Activated CD4-positive, CD25-positive, alpha-beta regulatory T cell treated with anti-CD3 and anti-CD28 coated beads, Interleukin-2, amount 50 U/mL, for 72 hours (primary cell): ENCODE measurements at regions not wholly inside any gene's neighbourhood (a gene's known extent, or its start where the extent isn't known, plus 50 kb on each side); places are given as distances from the start of the nearest gene placed in this dataset.
"Not testable (repeated sequence)": the region's sequence is repeated elsewhere in the genome, so short reads cannot be mapped to it uniquely, and the experiment has no call there.

ENCODE experiments used
- DNase-seq: peaks from one replicate; pipeline ENCODE4 v3.0.0; 2021

DNA sequence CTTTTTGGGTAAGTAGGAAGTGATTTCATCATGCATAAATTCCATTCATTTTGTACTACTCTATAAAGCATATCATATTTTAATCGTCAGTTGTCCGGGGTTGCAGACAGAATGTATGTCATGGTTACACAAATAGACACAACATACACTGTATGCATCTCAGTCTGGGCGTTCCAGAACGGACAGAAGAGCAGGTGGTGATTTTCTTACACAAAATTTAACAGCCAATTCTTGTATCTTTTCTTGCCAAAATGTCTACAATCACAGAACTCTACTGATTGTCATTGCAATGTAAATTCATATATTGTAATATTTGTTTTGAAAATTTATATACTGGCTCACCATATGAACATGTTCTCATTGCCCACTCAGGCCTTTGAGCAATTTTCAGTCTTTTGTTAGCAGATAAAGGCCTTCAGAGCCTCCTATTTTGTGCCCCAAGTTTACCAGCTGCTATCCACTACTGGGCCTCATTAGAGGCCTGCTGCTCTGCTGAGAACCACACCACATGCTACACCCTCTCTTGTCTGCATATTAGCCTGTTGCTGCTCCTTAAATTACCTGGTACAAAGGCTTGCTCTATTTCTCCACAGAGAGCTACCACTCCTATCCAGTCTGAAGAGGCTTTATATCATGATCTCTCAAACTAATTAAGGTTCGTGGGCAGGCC, 61.5 kb downstream of the PRDM13 start:
- DNase-seq: no peak

DNA sequence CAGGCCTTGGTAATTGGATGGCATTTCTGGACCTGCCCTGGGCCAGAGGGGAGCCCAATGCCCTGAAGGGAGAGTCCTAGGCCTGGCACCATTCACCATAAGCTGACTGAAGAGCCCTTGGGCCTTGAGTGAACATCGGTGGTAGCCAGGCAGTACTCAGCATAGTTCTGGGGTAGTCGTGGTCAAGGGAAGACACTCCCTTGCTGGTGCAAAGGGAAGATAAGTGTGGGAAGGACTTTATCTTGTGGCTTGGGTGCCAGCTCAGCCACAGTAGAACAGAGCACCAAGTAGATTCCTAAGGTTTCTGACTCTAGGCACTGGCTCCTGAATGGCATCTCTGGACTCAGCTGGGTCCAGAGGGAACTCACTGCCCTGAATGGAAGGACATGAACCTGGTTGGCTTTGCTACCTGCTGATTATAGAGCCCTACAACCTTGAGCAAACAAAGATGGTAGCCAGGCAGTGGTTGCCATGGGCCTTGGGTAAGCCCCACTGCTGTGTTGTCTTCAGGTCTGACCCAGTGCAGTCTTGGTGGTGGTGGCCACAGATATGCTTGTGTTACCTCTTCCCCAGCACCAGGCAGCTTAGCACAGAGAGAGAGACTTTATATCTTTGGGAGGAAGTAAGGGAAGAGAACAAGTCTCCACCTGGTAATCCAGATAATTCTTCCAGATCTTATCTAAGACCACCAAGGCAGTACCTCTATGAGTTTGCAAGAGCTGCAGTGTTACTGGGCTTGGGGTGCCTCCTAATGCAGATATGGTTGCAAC, 83.5 kb downstream of the PRDM13 start:
- no peak for DNase-seq

DNA sequence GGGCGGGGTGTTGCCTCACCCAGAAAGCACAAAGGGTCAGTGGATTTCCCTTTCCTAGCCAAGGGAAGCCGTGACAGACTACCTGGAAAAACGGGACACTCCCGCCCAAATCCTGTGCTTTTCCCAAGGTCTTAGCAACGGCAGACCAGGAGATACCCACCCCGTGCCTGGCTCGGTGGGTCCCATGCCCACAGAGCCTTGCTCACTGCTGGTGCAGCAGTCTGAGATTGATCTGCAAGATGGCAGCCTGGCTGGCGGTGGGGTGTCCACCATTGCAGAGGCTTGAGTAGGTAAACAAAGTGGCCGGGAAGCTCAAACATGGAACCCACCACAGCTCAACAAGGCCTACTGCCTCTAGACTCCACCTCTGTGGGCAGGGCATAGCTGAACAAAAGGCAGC, 95.7 kb downstream of the PRDM13 start:
- not testable (repeated sequence) for DNase-seq

DNA sequence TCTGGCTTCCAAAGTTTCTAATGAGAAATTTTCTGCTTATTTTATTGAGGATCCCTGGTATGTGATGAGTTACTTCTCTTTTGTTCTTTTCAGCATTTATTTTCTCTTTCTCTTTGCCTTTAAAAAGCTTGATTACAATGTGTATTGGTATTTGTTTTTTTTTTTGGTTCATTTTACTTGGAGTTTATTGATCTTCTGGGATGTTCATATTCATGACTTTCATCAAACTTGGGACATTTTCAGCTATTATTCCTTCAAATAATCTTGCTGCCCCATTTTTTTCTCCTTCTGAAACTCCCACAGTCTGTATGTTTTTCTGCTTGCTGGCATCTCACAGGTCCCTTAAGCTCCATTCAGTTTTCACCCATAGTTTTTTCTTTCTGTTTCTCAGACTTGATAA, 102.4 kb downstream of the PRDM13 start:
- DNase-seq: no peak

DNA sequence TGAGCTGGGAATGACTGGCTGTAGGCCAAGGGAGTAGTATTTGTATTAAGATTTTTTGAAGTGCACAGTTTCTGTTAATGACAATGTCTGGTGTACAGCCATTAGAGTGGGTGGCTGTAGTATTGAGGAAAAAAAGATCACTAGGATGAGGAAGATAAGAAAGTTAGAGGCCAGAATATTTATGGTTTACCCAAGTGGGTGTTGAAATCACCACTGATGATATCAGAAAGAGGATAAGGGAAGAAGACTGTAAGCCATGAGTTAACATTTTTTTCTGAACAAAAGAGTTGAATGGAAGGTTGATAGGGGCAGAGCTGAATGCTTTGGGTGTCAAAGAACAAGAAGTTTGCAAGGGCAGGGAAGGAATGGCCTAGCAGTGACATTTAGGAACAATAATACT, 104.7 kb downstream of the PRDM13 start:
- no peak for DNase-seq

DNA sequence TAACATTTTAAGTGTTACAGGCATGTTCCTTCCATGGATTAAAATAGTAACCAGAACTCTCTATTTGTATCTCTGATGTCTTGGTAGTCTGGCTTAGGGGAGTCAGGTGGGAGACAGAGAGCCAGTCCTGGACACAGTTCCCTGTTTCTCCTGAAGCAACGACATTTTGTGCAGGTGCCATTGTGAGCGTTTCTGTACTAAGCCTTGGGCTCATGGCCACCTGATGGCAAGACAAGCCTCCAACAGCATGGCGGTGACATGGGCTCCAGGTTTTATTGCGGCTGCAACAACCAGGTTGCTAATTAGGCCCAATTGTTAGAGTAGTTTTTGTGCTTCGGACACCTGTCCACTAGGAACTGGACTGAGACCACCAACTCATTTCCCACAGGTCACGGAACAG, 105.3 kb downstream of the PRDM13 start:
- no peak for DNase-seq

DNA sequence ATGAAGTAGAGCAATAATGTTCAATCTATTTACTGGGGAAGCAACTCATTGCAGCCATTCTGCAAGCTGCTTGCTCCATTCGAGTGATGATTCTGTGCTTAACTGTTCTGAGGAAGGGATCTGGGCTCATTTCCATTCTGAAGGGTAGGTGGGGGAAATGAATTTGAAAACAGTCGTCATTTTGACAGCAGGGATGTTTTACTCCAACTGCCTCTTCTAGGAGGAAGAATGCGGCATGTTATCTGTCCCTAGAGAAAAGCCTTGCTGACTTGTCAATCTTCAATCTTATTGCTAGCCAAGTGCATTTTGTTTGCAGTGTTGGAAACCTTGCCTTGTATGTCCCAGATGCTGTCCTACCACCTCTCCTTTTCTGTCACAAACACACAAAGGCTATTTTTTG, 105.9 kb downstream of the PRDM13 start:
- DNase-seq: no peak

DNA sequence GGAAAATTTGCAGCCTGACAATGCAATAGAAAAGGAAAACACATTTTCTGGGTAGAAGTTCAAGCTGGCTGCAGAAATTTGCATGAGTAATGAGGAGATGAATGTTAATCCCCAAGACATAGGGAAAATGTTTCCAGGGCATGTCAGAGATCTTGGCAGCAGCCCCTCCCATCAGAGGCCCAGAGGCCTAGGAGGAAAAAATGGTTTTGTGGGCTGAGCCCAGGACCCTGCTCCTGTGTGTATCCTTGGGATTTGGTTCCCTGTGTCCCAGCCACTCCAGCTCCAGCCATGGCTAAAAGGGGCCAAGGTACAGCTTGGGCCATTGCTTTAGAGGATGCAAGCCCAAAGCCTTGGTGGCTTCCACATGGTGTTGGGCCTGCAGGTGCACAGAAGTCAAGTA, 115.4 kb downstream of the PRDM13 start:
- DNase-seq: not testable (repeated sequence)

DNA sequence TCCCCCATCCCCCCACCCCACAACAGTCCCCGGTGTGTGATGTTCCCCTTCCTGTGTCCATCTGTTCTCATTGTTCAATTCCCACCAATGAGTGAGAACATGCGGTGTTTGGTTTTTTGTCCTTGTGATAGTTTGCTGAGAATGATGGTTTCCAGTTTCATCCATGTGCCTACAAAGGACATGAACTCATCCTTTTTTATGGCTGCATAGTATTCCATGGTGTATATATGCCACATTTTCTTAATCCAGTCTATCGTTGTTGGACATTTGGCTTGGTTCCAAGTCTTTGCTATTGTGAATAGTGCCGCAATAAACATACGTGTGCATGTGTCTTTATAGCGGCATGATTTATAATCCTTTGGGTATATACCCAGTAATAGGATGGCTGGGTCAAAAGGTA, 123.6 kb downstream of the PRDM13 start:
- DNase-seq: not testable (repeated sequence)

DNA sequence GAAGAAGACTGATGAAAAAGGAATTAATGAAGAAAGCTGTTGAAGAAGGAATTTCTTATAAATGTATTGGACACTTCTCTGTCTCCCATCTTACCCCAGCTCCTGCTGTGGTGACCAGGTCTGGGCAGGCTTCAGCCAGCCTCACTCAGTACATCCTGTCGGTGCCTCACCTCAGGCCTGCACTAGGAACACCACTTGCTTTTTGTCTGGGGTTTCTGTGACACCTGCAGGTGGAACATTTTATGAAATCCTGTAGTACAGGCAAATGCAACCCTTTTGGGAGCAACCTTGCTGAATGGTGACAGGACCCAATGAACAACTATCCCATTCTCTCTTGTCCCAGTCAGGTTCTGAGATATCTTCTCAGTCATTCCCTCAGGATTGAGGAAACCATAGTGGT, 129.7 kb downstream of the PRDM13 start:
- no peak for DNase-seq

DNA sequence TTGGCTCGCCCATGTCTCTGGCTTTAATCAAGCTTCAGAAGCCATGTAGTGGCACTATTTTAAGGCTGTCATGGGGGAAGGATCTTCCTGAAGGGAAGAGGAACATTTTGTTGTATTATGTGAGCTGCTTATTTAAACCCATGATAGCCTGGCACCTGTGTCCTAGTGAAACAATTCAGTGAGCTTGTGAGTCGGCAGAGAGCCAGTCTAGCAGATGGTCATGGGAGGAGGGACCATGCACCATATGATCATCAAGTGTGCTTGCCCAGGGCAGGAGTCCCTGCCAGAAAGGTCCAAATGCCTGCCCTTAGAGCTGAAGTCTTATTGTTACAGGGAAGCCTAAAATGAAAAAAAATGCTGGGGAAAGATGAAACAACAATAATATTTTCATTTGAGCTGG, 132.9 kb downstream of the PRDM13 start:
- no peak for DNase-seq

DNA sequence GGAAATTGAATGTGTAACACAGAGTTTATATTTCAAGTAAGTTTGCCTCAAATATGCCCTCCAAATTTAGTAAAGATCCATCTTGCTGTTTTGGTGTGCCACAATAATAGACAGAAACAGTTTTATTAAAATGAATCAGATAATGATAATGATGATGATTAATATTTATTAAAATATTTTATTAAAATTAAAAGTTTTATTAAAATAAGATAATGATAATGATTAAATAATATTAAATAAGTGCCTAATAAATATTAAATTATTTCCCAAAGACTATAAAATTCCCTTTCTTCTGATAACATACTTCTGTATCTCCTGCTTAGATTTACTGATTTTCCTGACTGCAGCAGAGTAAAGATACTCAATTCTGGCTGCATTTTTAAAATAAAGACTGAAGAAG, 134.5 kb downstream of the PRDM13 start:
- no peak for DNase-seq

DNA sequence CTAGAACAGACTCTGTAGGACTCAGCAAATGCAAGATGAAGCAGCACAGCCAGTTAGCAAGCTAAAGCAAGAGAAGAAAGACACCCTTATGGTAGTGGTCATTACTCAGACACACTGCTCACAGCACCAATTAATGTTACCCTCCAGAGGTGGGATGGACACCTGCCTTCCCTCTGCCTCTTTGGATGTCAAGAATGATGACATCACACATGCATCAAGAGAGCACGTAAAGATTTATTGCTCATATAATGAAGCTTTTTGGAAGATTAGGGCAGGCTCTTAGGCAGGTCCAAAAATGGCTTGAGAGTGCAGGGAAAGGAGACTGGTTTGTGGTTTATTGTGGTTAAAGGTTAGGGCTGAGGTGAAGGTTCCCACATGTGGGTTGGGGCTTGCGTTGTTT, 137.0 kb downstream of the PRDM13 start:
- no peak for DNase-seq

DNA sequence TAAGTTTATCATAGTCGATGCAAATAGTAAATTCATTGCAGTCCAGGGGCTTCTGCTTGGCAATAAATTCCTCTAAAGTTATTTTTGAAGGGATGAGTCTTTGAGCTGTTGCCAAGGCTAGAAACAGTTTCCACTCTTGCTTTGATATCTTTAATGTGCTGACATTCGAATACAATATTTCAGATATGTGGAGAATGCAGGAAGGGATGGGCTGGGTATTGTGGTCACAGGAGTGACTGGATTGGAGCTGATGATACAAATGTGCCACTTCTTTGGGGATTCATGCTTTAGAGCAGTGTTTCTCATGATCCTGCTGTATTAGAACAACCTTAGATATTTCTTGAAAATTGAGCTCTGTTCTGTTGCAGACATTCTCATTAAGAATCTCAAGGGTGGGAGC, 139.0 kb downstream of the PRDM13 start:
- DNase-seq: no peak

DNA sequence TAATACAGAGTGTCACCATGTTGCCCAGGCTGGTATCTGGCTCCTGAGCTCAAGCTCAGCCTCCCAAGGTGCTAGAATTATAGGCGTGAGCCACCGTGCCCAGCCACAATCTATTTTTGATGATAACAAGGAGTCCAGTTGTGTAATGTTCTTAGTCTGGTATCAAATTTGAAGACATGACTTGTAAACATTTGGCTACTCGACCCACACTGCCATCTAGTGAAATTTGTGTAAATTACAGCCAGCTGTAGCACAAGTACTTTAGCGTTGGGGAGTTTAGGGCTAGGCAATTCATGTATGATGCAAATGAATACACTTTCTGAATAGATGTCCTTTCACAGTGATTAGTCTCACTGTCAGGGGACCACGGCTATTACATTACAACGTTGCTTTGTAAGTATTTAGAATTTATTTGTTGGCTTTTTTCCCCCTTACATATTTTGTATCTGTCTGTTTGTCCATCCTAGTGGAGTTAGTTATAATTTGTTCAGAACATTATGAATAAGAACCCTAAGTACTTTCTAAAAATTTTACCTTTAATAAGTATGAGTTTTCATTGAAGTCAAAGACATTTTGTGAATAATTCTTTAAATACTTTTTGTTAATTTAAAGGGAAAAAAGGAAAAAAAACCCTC, 139.7 kb downstream of the PRDM13 start:
- peak; percentile 36 for DNase-seq

DNA sequence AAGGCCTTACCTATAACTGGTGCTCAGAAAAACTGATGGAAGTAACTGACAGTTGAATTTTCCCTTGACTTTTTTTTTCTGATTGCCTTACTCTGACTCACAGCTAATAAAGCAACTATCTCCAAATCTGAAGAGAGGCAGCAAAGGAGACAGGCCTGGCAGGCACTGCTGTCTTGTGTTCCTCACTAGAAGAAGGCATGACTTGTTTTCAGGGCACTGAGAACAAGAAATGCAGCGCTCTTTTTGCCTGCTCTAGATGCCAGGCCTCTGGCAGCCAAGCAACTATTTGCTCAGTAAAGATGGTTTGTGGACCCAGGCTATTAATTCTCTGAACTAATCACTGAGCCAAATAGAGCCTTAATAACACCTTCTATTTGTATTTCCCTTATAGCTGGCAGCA, 155.1 kb downstream of the PRDM13 start:
- DNase-seq: no peak

DNA sequence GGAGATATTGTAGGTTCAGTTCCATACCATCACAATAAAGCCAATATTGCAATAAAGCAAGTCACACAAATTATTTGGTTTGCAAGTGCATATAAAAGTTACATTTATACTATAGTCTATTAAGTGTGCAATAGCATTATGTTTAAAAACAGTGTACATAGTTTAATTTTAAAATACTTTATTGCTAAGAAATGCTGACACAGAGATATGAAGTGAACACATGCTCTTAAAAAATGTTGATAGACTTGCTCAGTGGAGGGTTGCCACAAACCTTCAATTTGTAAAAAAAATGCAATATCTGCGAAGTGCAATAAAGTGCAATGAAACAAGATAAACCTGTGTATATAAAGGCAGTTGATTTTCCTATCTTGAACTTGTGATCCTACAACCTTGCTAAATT, 161.5 kb downstream of the PRDM13 start:
- DNase-seq: no peak

DNA sequence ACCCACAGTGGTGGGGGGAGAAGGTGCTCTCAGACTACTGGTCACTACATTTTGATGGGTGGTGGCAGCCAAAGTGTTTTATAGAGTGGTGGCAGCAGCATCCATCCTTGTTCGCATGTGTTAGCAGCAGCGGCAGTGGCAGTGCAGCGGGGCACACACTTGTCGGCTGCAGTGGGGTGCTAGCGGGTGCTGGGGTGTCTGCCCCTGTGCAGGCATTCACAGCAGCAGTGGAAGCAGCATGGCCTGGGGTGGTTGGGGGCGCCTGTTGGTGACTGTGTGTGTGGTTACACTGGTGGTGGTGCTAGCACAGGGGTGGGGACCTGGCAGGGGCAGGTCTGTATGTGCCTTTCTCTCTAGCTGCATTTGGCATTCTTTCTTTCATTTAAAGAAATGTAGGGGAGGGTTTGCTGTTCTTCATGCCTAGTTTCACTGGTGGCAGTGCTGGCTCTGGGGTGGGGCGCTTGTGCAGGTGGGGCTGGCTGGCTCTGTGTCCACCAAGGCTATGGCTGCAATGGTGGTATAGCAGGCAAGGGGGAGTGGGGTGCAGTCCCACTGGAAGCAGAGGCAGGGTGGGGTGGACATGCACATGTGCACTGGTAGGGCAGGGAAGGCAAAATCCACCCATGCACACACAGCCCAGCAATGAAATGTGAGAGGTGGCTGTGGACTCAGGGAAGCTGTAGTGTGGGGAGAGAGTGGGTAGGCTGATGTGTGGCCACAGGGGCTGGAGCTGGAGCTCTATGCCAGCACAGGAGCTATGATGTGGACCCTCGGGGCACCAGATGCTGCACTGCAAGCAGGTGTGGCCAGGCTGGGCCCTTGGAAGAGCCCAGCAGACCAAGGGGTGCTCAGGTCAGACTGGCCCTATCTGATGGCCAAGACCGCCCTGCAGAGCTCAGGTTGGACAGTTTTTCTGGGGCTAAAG, 173.3 kb downstream of the PRDM13 start:
- no peak for DNase-seq

DNA sequence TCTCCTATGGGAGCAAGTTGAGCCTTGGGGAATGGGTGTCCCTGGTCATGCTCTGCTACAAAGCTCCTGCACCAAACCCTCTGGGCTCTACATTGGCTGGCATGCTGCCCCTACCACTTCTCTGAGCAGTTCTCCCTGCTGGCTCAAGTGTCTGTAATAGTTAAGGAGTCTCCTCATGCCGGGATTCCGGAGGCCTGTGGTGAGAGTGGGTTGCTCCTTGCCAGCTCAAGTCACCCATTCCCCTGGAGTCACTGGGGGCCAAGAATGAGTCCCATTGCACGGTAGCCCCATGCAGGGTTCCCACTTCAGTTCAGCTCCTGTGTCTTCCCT, 173.9 kb downstream of the PRDM13 start:
- DNase-seq: no peak

DNA sequence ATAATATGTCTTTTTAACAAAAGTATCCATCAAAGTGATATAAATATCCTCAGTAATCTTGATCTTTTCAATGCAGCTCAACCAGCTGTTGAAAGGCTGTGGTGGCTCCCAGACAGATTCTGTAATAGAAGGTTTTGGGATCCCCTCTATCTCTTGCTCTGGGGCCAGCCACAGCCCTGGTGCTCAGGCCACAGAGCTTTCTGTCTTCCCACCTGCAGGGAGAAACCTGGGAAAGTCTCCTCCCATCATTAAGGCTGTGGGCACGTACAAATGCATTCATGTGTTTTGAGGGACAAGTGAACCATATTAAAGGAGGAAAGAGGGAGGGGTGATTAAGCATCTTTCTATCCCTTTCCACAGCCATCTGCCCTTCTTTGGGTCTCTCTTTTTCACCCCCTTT, 183.1 kb downstream of the PRDM13 start:
- DNase-seq: no peak

DNA sequence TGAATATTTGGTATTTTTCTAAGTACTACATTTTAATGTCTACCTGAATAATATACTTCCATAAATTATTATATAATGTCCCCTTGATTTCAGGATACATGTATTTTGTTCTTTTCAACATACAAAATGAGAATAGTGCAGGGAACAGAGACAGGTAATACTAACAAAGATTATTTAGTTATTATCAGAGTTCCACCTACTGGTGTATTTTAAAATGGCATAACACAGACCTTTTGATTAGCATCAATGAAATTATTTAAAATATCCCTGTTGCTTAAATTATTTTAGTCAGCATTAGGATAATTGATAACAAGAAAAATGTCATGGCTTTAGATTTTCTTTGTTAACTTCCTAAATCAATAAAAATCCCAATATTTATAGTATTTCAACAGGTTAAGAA, 184.0 kb downstream of the PRDM13 start:
- DNase-seq: no peak

DNA sequence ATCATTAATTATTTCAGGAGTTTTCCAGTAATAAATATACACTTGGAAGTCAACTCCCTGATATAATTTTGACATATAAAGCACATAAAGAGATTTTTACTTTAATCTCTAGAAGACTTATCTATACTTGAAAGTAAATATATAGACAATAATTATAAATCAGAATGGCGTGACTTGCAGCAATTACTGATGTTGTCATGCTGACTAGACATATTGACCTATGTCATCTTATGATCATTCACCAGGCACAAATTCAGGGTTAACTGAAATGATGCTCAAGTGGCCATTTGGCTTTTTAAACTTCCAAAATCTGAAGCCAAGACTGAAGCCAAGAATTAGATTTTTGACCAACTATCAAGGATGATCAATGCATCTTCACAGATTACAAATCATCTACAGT, 192.2 kb downstream of the MCHR2 start:
- no peak for DNase-seq

DNA sequence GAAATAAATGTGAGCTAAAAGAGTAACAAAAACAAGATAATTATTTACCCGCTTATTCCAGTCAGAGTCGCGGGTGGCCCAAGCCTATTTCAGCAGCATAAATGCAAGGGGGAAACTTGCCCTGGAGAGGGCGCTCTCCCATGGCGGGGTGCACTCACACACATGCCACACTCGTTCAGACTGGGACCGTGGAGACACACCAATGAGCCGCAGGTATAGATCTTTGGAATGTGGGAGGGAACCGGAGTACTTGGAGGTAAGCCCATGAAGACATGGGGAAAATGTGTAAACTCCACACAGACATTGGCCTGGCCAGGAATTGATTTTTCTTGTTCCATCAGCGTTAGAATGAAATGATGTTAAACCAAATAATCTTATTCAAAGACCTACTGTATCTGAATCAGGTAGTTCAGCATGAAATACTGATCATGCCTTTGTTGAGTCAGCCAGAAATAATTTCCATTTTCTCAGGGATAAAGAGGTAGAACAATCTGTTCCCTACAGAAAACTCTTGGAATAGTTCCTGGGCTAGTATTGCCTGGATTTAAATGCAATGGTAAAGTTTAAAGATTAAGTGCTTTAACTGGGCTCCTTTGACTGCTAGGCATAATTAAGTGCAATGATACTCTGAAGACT, 191.5 kb downstream of the MCHR2 start:
- no peak for DNase-seq
